ENCODE measurements at regions not wholly inside any gene's neighbourhood (a gene's known extent, or its start where the extent isn't known, plus 50 kb on each side); places are given as distances from the start of the nearest gene placed in this dataset.
"Not testable (repeated sequence)": the region's sequence is repeated elsewhere in the genome, so short reads cannot be mapped to it uniquely, and the experiment has no call there.

DNA sequence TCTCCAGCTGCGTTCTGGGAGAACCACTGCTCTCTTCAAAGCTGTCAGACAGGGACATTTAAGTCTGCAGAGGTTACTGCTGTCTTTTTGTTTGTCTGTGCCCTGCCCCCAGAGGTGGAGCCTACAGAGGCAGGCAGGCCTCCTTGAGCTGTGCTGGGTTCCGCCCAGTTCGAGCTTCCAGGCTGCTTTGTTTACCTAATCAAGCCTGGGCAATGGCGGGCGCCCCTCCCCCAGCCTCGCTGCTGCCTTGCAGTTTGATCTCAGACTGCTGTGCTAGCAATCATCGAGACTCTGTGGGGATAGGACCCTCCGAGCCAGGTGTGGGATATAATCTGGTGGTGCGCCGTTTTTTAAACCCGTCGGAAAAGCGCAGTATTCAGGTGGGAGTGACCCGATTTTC is 145.8 kb upstream of the FANCL start:
- not testable (repeated sequence) for DNase-seq

DNA sequence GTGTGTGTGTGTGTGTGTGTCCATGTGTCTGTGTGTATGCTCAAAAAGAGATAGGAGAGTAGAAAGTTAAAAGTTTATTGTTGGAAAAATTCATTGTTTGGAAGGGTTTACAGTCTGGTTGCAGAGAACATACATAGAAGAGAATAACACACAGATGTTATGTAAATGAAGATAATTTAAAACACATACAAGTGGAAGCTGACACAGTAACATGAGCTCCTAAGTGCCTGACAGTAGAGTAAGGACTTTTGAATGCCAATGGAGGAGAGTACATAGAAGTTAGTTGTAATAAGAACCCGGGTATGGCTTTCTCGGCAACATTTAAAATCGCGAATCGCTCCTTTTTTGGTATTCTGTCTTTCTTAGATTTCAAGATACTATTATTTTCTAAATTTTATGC is 137.0 kb upstream of the FANCL start:
- peak; percentile 0 for DNase-seq

GRCh38 chr2:58377181-58377580 is 136.1 kb upstream of the FANCL start:
- no peak for DNase-seq

GRCh38 chr2:58376592-58376991 is 135.5 kb upstream of the FANCL start:
- no peak for DNase-seq

DNA sequence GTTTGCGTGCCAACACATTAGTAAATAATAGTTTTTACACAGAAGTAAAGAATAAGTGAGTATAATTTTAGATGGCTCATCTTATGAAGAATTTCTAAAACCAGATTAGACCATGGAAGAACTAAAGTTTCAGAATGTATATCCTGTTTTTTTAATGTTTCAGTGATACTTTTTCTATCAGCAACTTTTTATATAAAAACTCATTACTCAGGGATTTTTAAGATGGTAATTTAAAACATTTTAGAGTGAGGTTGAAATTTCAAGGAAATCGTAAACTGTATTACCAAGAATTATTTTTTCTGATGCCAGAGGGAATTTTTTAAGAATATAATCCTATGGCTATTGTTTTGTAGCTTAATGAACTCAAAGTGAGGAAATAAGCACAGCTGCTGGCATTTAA is 128.5 kb upstream of the FANCL start:
- DNase-seq: no peak

DNA sequence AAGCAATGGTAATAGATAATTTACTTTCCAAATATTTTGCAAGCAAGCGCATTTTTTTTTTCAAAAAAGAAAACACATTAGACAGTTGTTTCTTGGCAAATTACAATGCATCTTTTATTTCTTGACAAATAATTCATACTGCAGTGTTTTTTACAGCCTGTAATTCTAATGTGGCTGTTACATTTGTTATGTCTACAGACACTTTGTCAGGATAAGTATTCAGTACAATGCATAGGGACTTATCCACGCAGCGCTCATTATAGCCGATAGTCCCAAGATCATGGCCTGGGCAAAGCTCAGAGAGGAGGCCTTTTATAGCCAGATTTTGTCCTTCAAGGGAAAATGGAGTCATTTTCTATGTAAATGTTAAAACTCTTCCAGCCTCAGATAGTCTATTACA is 123.0 kb upstream of the FANCL start:
- no peak for DNase-seq

- DNase-seq: no peak
These were observed 116.9 kb upstream of the FANCL start for GRCh38 chr2:58358026-58358425.

DNA sequence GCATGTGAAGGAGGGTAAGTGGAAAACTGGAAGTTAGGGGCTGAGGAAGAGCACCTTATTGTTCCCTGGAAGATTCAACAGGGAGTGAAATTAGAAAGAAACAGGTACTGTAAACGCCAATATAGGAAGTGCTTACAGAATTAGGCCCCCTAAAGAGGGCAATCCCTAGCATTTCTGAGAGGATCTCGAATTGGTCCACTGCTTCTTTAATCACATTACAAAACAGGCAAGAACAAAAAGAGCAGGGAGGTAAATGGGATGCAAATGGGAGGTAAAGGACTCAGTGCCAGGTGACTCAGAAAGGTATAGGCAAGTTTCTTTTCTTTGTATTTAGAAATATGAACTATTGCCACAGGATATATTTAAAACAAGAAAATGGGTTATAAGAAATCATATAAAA is 116.4 kb upstream of the FANCL start:
- DNase-seq: no peak

GRCh38 chr2:58354230-58354629 is 113.1 kb upstream of the FANCL start:
- DNase-seq: no peak

DNA sequence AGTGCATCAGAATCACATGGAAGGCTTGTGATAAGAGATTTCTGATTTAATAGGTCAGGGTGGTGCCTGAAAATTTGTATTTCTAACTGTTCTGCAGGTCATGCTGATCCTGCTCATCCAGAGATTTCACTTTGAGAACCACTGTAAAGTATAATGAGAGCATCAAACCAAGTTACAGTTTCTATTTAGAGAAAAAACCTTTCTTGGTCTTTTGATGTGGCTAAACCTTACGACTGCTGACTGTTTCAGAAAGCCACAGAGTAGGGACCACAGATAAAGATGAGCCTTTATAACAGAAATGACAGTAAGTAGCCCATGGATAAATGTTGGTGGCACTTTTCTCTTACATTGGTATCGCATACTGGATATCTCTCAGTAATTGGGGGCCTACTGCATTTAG is 109.4 kb upstream of the FANCL start:
- no peak for DNase-seq

DNA sequence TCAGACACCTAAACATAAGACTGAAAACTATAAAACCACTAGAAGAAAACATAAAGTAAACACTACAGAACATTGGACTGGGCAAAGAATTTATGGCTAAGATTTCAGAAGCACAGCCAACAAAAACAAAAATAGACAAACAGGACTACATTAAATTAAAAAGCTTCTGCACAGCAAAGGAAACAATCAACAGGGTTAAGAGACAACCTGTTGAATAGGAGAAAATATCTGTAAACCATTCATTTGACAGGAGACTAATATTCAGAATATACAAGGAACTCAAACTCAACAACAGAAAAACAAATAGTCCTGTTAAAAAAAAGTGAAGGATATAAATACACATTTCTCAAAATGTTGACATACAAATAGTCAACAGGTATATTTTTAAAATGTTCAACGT is 106.7 kb upstream of the FANCL start:
- no peak for DNase-seq

DNA sequence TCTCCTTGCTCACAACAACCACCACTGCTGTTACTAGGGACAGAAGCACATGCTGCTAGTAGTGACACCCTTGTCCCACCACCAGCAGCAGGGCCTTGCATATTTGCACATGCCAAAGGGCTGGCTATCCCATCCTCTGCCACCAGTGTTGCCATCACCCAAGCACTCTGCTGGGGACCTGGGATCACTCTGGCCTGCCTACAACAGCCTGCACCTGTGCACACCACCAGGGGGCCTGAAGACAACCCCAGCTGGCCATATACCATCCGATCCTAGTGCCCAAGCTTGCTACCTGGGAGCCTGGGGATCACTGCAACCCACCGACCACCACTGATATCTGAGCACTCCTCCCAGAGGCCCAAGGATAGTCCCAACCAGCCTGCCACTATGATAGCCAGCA is 99.9 kb upstream of the FANCL start:
- no peak for DNase-seq

GRCh38 chr2:58339548-58340243 is 98.6 kb upstream of the FANCL start:
- no peak for DNase-seq

DNA sequence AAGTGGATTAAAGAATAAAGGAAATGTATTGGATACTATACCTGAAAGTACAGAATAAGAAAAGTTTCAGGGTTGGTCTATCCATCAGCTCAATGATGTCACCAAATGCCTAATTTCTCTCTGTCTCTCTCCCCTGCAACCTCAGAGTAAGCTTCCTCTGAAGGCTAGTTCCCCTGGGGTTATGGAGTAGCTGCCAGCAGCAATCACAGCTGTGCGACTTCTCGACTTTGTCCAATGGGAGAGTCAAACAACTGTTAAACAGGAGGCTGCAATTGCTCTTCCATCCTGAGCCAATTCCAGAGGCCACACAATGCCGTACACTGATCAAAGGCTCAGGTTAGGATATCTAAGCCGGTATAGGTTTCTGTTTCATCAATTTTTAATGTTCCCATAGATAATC is 95.3 kb upstream of the FANCL start:
- no peak for DNase-seq

GRCh38 chr2:58334414-58334813 is 93.3 kb upstream of the FANCL start:
- DNase-seq: no peak

DNA sequence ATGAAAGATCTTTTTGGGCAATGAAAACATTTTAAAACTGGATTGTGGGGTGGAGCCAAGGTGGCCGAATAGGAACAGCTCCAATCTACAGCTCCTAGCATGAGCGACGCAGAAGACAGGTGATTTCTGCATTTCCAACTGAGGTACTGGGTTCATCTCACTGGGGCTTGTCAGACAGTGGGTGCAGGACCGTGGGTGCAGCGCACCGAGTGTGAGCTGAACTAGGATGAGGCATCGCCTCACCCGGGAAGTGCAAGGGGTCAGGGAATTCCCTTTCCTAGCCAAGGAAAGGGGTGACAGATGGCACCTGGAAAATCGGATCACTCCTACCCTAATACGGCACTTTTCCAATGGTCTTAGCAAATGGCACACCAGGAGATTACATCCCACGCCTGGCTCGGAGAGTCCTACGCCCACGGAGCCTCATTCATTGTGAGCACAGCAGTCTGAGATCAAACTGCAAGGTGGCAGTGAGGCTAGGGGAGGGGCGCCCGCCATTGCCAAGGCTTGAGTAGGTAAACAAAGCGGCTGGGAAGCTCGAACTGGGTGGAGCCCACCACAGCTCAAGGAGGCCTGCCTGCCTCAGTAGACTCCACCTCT is 84.3 kb upstream of the FANCL start:
- not testable (repeated sequence) for DNase-seq

GRCh38 chr2:58319481-58319880 is 78.4 kb upstream of the FANCL start:
- DNase-seq: no peak

DNA sequence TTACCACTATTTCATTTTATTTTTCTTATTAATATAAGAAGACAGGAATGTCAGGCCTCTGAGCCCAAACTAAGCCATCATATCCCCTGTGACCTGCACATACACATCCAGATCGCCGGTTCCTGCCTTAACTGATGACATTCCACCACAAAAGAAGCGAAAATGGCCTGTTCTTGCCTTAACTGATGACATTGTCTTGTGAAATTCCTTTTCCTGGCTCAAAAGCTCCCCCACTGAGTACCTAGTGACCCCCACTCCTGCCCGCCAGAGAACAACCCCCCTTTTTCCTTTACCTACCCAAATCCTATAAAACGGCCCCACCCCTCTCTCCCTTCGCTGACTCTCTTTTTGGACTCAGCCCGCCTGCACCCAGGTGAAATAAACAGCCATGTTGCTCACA is 77.8 kb upstream of the FANCL start:
- DNase-seq: not testable (repeated sequence)

- DNase-seq: no peak
These were observed 72.8 kb upstream of the FANCL start for GRCh38 chr2:58313926-58314325.

DNA sequence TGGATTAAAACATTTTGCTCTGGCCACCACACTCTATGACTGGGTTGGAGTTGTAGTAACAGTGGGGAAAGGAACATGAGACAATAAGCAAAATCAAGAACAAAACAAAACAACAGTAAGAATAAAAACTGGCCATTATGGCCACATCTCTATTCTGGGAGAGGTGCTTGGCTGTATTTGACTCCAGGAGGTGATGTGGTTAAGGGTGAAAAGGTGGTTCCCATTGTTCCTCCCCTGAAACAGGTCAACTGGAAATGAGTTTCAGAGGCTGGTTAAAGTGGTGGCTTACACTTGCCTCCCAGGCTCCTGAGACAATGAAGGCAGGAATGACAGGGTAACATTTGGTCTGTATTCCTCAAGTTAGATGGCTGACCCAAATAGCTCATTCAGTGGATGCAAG is 67.3 kb upstream of the FANCL start:
- DNase-seq: no peak

- no peak for DNase-seq
These were observed 63.7 kb upstream of the FANCL start for GRCh38 chr2:58304843-58305242.

- no peak for DNase-seq
These were observed 58.0 kb upstream of the FANCL start for GRCh38 chr2:58299123-58299522.

- no peak for DNase-seq
These were observed 51.9 kb upstream of the FANCL start for GRCh38 chr2:58293056-58293455.

- no peak for DNase-seq
These were observed 50.8 kb upstream of the FANCL start for GRCh38 chr2:58291726-58292438.
